Adrenal gland (tissue), 9 donors: ENCODE measurements at regions not wholly inside any gene's neighbourhood (a gene's known extent, or its start where the extent isn't known, plus 50 kb on each side); places are given as distances from the start of the nearest gene placed in this dataset.

Experiments
- DNase-seq, 7 donors: peaks; one replicate each; pipeline ENCODE4 v3.0.0-alpha.2; 2019 to 2020
- H3K27ac ChIP-seq, 5 donors: fragments of 200-600 bp; sonication (generic) in 4 of 5; 1 replicate in 3 of 5; 2 replicates in 2 of 5; pipeline versions ENCODE4 v1.5.1 to v1.8.0; 2016 to 2020; ENCODE audit warnings: mild to moderate bottlenecking in 1 of 5
- H3K27me3 ChIP-seq: fragments of 200-600 bp; 2 replicates; pipeline ENCODE4 v1.8.0; 2021
- H3K36me3 ChIP-seq, 2 donors: fragments of 200-600 bp; replicated peaks in 1 of 2; 1 replicate in 1 of 2; 2 replicates in 1 of 2; pipeline versions ENCODE4 v1.5.1 to v1.8.0; 2018 to 2022
- H3K4me1 ChIP-seq, 2 donors: fragments of 200-600 bp; replicated peaks in 1 of 2; 1 replicate in 1 of 2; 2 replicates in 1 of 2; pipeline versions ENCODE4 v1.5.1 to v1.8.0; 2018 to 2021
- H3K4me3 ChIP-seq, 4 donors: fragments of 200-600 bp; sonication (generic) in 3 of 4; one replicate each; pipeline ENCODE4 v1.5.1; 2016 to 2018
- H3K9me3 ChIP-seq, 3 donors: fragments of 200-600 bp; sonication (generic) in 1 of 3; replicated peaks in 1 of 3; 1 replicate in 2 of 3; 2 replicates in 1 of 3; pipeline versions ENCODE4 v1.5.1 to v1.8.0; 2016 to 2021
- POLR2A ChIP-seq, 2 donors: fragments of 450-650 bp; IDR thresholded peaks; one replicate each; pipeline ENCODE4 v1.6.1; 2017; ENCODE audit warnings: antibody characterized with exemption in 2 of 2, mild to moderate bottlenecking in 2 of 2, moderate library complexity in 1 of 2
- WGBS, 4 donors: extraction: QIAGEN DNeasy Blood & Tissue Kit in 2 of 4; methylation state at CpG; one replicate each; pipeline versions ENCODE4 v1.1.5 to v1.1.7; 2013 to 2017; 5-methylcytosine and 5-hydroxymethylcytosine counted together
- intact Hi-C, 2 donors: fragments of 100-400 bp; cut with DNase I; formaldehyde crosslinking; loops; one replicate each; pipeline versions ENCODE4 v1.14.1 to v1.15.0; 2022 to 2023
- TF ChIP-seq, protein P1 (sequence below), 6 experiments: fragments of 450-650 bp in 4 of 6; fragments of 200-600 bp in 2 of 6; sonication (generic) in 1 of 6; IDR thresholded peaks; 1 replicate in 5 of 6; 2 replicates in 1 of 6; pipeline versions ENCODE4 v1.5.1 to v1.8.0; 2016 to 2021; ENCODE audit warnings: antibody characterized with exemption in 6 of 6, mild to moderate bottlenecking in 2 of 6, moderate library complexity in 1 of 6
- donor health status: healthy with polysubstance abuse.
- donor health status: Bipolar disorder and iron deficiency.
- donor health status: DM: yes; HTN: yes; CAD: no.
- donor health status: DM: no; HTN: no; CAD: no.
- donor health status: DM: no; HTN: no; CAD: no.

- no peaks in the 10 kb centered on the region for H3K36me3 ChIP-seq
- H3K27me3 ChIP-seq = no peaks in the 10 kb centered on the region
- no peaks in the 10 kb centered on the region for H3K4me1 ChIP-seq
- DNase-seq = no peak
- intact Hi-C loops = no loop called here
- no peak overlapping the region for H3K4me3 ChIP-seq
- 85 to 100% (median 90%) methylated on average over 3 to 19 of the region's 19 CpGs for WGBS, 4 donors
- no peak overlapping the region for H3K27ac ChIP-seq
- no peaks in the 10 kb centered on the region for H3K9me3 ChIP-seq
- TF ChIP-seq, protein P1, sequence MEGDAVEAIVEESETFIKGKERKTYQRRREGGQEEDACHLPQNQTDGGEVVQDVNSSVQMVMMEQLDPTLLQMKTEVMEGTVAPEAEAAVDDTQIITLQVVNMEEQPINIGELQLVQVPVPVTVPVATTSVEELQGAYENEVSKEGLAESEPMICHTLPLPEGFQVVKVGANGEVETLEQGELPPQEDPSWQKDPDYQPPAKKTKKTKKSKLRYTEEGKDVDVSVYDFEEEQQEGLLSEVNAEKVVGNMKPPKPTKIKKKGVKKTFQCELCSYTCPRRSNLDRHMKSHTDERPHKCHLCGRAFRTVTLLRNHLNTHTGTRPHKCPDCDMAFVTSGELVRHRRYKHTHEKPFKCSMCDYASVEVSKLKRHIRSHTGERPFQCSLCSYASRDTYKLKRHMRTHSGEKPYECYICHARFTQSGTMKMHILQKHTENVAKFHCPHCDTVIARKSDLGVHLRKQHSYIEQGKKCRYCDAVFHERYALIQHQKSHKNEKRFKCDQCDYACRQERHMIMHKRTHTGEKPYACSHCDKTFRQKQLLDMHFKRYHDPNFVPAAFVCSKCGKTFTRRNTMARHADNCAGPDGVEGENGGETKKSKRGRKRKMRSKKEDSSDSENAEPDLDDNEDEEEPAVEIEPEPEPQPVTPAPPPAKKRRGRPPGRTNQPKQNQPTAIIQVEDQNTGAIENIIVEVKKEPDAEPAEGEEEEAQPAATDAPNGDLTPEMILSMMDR (IDR thresholded peaks at IDR 0.05) = no peak
- no peak for TF ChIP-seq POLR2A (IDR thresholded peaks at IDR 0.05)
These were observed 345.7 kb upstream of the UMPS start for GRCh38 chr3:124384527-124384926.

GRCh38 chr3:124385996-124386395 lies 344.3 kb upstream of the UMPS start:
- H3K9me3 ChIP-seq = no peaks in the 10 kb centered on the region
- intact Hi-C loops = no loop called here
- TF ChIP-seq, protein P1 (IDR thresholded peaks at IDR 0.05) = no peak
- TF ChIP-seq POLR2A (IDR thresholded peaks at IDR 0.05) = no peak
- H3K4me3 ChIP-seq = no peak overlapping the region
- no peaks in the 10 kb centered on the region for H3K36me3 ChIP-seq
- no peaks in the 10 kb centered on the region for H3K4me1 ChIP-seq
- DNase-seq = no peak
- H3K27ac ChIP-seq = no peak overlapping the region
- WGBS, 4 donors = 92 to 98% (median 95%) methylated on average over 2 of the region's 2 CpGs
- no peaks in the 10 kb centered on the region for H3K27me3 ChIP-seq

GRCh38 chr3:124386996-124387595 lies 343.2 kb upstream of the UMPS start:
- no peak for TF ChIP-seq POLR2A (IDR thresholded peaks at IDR 0.05)
- TF ChIP-seq, protein P1 (IDR thresholded peaks at IDR 0.05) = no peak

DNA sequence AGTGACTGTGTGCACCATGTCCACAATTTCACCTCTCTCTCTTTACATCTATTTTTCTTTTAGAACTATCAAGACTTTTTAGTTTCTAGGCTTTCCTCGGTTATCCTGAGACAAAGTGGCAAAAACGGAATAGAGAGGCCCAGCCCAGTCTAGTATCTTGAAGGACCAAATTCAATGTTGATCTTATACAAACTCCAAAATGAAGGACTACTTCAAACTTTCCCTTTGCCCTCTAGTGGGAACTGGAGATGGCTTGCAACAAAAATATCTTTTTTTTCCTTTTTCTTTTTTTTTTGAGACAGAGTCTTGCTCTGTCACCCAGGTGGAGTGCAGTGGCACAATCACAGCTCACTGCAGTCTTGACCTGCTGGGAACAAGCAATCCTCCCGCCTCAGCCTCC lies 338.5 kb upstream of the UMPS start:
- no peak for TF ChIP-seq POLR2A (IDR thresholded peaks at IDR 0.05)
- TF ChIP-seq, protein P1 (IDR thresholded peaks at IDR 0.05) = no peak
- H3K9me3 ChIP-seq = no peaks in the 10 kb centered on the region
- no peak overlapping the region for H3K27ac ChIP-seq
- H3K4me1 ChIP-seq = peaks cover 7 to 17% of the 10 kb centered on the region in 2 donors
- intact Hi-C loops = no loop called here
- no peaks in the 10 kb centered on the region for H3K36me3 ChIP-seq
- no peak for DNase-seq
- WGBS, 4 donors = 92 to 98% (median 97%) methylated on average over 3 of the region's 3 CpGs
- no peak overlapping the region for H3K4me3 ChIP-seq
- no peaks in the 10 kb centered on the region for H3K27me3 ChIP-seq

More at GRCh38 chr3:124386996-124387595, 343.2 kb upstream of the UMPS start:
- H3K27ac ChIP-seq = no peak overlapping the region
- H3K27me3 ChIP-seq = no peaks in the 10 kb centered on the region
- no peak overlapping the region for H3K4me3 ChIP-seq
- no peaks in the 10 kb centered on the region for H3K36me3 ChIP-seq
- 64 to 88% (median 84%) methylated on average over 4 of the region's 4 CpGs for WGBS, 4 donors
- intact Hi-C loops = no loop called here
- no peaks in the 10 kb centered on the region for H3K4me1 ChIP-seq
- DNase-seq = no peak
- H3K9me3 ChIP-seq = no peaks in the 10 kb centered on the region
